ENCODE measurements at regions not wholly inside any gene's neighbourhood (a gene's known extent, or its start where the extent isn't known, plus 50 kb on each side); places are given as distances from the start of the nearest gene placed in this dataset.

- POLR2A ChIA-PET (ENCODE audit: partially characterized antibody): interaction anchor here (1.0 kb wide), 1 partner anchor 70 kb away, joined by 3 read pairs; no protein-coding TSS in a partner anchor
- Histone ChIP-seq H3K18ac (ENCODE audit: extremely low read depth, low read length) (no peak overlapping the region), H3K9me3 (ENCODE audit: insufficient read depth in 2 of 2, low read depth in 1 of 2, low read length in 1 of 2) (no peaks in the 10 kb centered on the region; a peak in 1 of 4 replicates), H2BK120ac (replicated peaks; ENCODE audit: low read depth, low read length) (no peak overlapping the region), H3K23ac (ENCODE audit: insufficient read length) (no peak overlapping the region), H3K27ac (ENCODE audit: low read depth, low read length) (no peak overlapping the region), H3K79me1 (ENCODE audit: low read depth, low read length) (no peaks in the 10 kb centered on the region), H3K4ac (replicated peaks; ENCODE audit: insufficient read length, low read depth, low read length) (no peak overlapping the region), H3K56ac (replicated peaks; ENCODE audit: insufficient read length, low read depth, low read length) (no peak overlapping the region), H3K27me3 (replicated peaks in 1 of 4; ENCODE audit: control insufficient read depth in 3 of 4, extremely low read depth in 1 of 4, insufficient read depth in 3 of 4, low read length in 3 of 4) (peaks cover 0 to 11% (median 8%) of the 10 kb centered on the region in 4 experiments; a peak in 4 of 7 replicates), H3K14ac (ENCODE audit: insufficient read length) (no peak overlapping the region), H3K9ac (replicated peaks in 1 of 4; ENCODE audit: extremely low read depth in 1 of 4, low read depth in 3 of 4, low read length in 3 of 4) (no peak overlapping the region), H2BK12ac (ENCODE audit: low read depth, low read length) (no peak overlapping the region), H2AFZ (ENCODE audit: low read length) (no peak overlapping the region), H3K36me3 (ENCODE audit: control insufficient read depth in 2 of 4, insufficient read depth in 4 of 4, low read length in 3 of 4) (no peaks in the 10 kb centered on the region), H3K4me3 (ENCODE audit: extremely low read depth in 1 of 4, insufficient read depth in 2 of 4, low read depth in 3 of 4, low read length in 4 of 4) (no peak overlapping the region), H2BK5ac (ENCODE audit: low read depth, low read length) (no peak overlapping the region), H2BK15ac (ENCODE audit: low read length) (no peak overlapping the region), H4K5ac (ENCODE audit: insufficient read length, low read depth, low read length) (no peak overlapping the region), H3K4me2 (ENCODE audit: insufficient read depth in 1 of 2, low read depth in 2 of 2, low read length in 2 of 2) (no peak overlapping the region), H4K91ac (replicated peaks; ENCODE audit: insufficient read length, low read length) (no peak overlapping the region), H4K8ac (ENCODE audit: extremely low read depth, insufficient read depth, low read length) (no peak overlapping the region), H2BK20ac (ENCODE audit: low read length) (no peak overlapping the region), H2AK5ac (ENCODE audit: low read depth, low read length) (peak overlapping the region; percentile 83), H3K23me2 (ENCODE audit: low read depth, low read length) (peaks cover 6% of the 10 kb centered on the region; the same call in 1 of the 2 replicates), H3K79me2 (ENCODE audit: control insufficient read depth in 1 of 2, insufficient read depth in 2 of 2, low read length in 2 of 2) (no peaks in the 10 kb centered on the region), H4K20me1 (replicated peaks in 1 of 2; ENCODE audit: control insufficient read depth in 1 of 2, insufficient read depth in 2 of 2, low read length in 2 of 2) (no peaks in the 10 kb centered on the region), H3K4me1 (replicated peaks in 1 of 4; ENCODE audit: control insufficient read depth in 3 of 4, insufficient read depth in 4 of 4, low read length in 3 of 4) (peaks cover 4 to 16% (median 9%) of the 10 kb centered on the region in 4 experiments; a peak in 6 of 7 replicates)
- CTCF ChIA-PET (ENCODE audit: partially characterized antibody): interaction anchor here (0.6 to 4.7 kb wide), 4 partner anchors 10 to 74 kb away, joined by 3 to 37 read pairs (median 5); no protein-coding TSS in a partner anchor
- no peak for DNase-seq (ENCODE audit: low read depth in 1 of 2, low spot score in 2 of 2)
- WGBS, 2 experiments (ENCODE audit: extremely low coverage in 1 of 2, insufficient coverage in 1 of 2, insufficient read length in 1 of 2, insufficient replicate concordance in 2 of 2, low coverage in 1 of 2, low lambda C conversion rate in 2 of 2, missing lambda C conversion rate in 1 of 2): 87% methylated on average over 4 of the region's 4 CpGs; no CpG with 5 or more reads in 1 of the 2 experiments
- peak; percentile 77; the same call in 1 of the 2 replicates for TF ChIP-seq KDM1A (IDR thresholded peaks at IDR 0.05; ENCODE audit: borderline replicate concordance, low read length)
- TF ChIP-seq BRCA1 (IDR thresholded peaks at IDR 0.05; ENCODE audit: low read depth, low read length): no peak
- FAIRE-seq: no peak
These were observed 65.1 kb upstream of the ID3 start for GRCh38 chr1:23624440-23624839.

Measured in H1 (cell line).